Neural cell (in vitro differentiated cells): ENCODE measurements at regions not wholly inside any gene's neighbourhood (a gene's known extent, or its start where the extent isn't known, plus 50 kb on each side); places are given as distances from the start of the nearest gene placed in this dataset.

Experiments used
- H2AFZ ChIP-seq: fragments of 200-600, 300-800 bp; sonication (generic), shearing (Covaris generic); 2 replicates; pipeline ENCODE4 v1.6.0; 2014; ENCODE audit warnings: low read depth, mild to moderate bottlenecking, antibody characterized with exemption, low read length, moderate library complexity
- H3F3A ChIP-seq: fragments of 200-600 bp; shearing (Covaris generic); 2 replicates; pipeline ENCODE4 v1.6.1; 2016; ENCODE audit warnings: mild to moderate bottlenecking, moderate library complexity, mixed read lengths, antibody characterized with exemption, low read length; ENCODE audit not compliant: insufficient read depth, poor library complexity, severe bottlenecking
- H3K27ac ChIP-seq: fragments of 200-600, 300-800 bp; sonication (generic), shearing (Covaris generic); 2 replicates; pipeline ENCODE4 v1.5.1; 2014; ENCODE audit warnings: mild to moderate bottlenecking, low read length, moderate library complexity
- H3K27me3 ChIP-seq: fragments of 300-800, 200-600 bp; sonication (generic), shearing (Covaris generic); 2 replicates; pipeline ENCODE4 v1.6.0; 2014; ENCODE audit warnings: mild to moderate bottlenecking, low read depth, low read length, moderate library complexity; ENCODE audit not compliant: insufficient read depth
- H3K36me3 ChIP-seq: fragments of 300-800, 200-600 bp; sonication (generic), shearing (Covaris generic); 2 replicates; pipeline ENCODE4 v1.5.1; 2014; ENCODE audit warnings: mild to moderate bottlenecking, antibody characterized with exemption, low read length, moderate library complexity; ENCODE audit not compliant: insufficient read depth
- H3K4me2 ChIP-seq: fragments of 300-800, 200-600 bp; sonication (generic), shearing (Covaris generic); 2 replicates; pipeline ENCODE4 v1.6.0; 2014; ENCODE audit warnings: mild to moderate bottlenecking, low read length
- H3K4me3 ChIP-seq: fragments of 300-800, 200-600 bp; sonication (generic), shearing (Covaris generic); 2 replicates; pipeline ENCODE4 v1.5.1; 2014; ENCODE audit warnings: mild to moderate bottlenecking, low read length, moderate library complexity
- H3K79me2 ChIP-seq: fragments of 200-600 bp; shearing (Covaris generic); replicated peaks from 2 replicates; pipeline ENCODE4 v1.6.0; 2014; ENCODE audit warnings: mild to moderate bottlenecking, low read length, moderate library complexity; ENCODE audit not compliant: insufficient read depth
- H3K9ac ChIP-seq: fragments of 300-800, 200-600 bp; sonication (generic), shearing (Covaris generic); 2 replicates; pipeline ENCODE4 v1.6.1; 2016; ENCODE audit warnings: mild to moderate bottlenecking, low read length, mixed read lengths
- H3K9me2 ChIP-seq: fragments of 200-600 bp; shearing (Covaris generic); 2 replicates; pipeline ENCODE4 v1.6.1; 2016; ENCODE audit warnings: mild to moderate bottlenecking, low read length, mixed read lengths; ENCODE audit not compliant: insufficient read depth
- H3K9me3 ChIP-seq: fragments of 200-600, 300-800 bp; sonication (generic), shearing (Covaris generic); 2 replicates; pipeline ENCODE4 v1.6.1; 2016; ENCODE audit warnings: mild to moderate bottlenecking, mixed run types, low read length, moderate library complexity, mixed read lengths
- H4K20me1 ChIP-seq: fragments of 200-600 bp; shearing (Covaris generic); 2 replicates; pipeline ENCODE4 v1.6.1; 2016; ENCODE audit warnings: mild to moderate bottlenecking, mixed run types; ENCODE audit not compliant: insufficient read depth
- MXI1 ChIP-seq: fragments of 450-650 bp; conservative IDR thresholded peaks from 2 replicates; pipeline ENCODE4 v1.6.1; 2014; ENCODE audit warnings: antibody characterized with exemption, mild to moderate bottlenecking; ENCODE audit not compliant: poor library complexity, severe bottlenecking

- H3F3A ChIP-seq: no peaks in the 10 kb centered on the region
- TF ChIP-seq MXI1: no peak
- no peaks in the 10 kb centered on the region for H3K9me2 ChIP-seq
- no peak overlapping the region for H3K4me3 ChIP-seq
- no peaks in the 10 kb centered on the region for H3K27me3 ChIP-seq
- H3K9ac ChIP-seq: no peak overlapping the region
- H4K20me1 ChIP-seq: no peaks in the 10 kb centered on the region
- H3K9me3 ChIP-seq: no peaks in the 10 kb centered on the region
- no peaks in the 10 kb centered on the region for H3K79me2 ChIP-seq
- H3K27ac ChIP-seq: no peak overlapping the region
- H2AFZ ChIP-seq: no peak overlapping the region
- H3K36me3 ChIP-seq: no peaks in the 10 kb centered on the region
- H3K4me2 ChIP-seq: no peak overlapping the region
Observed at GRCh38 chr13:29648760-29649159, 53.3 kb upstream of the SLC7A1 start.
